ENCODE measurements at regions not wholly inside any gene's neighbourhood (a gene's known extent, or its start where the extent isn't known, plus 50 kb on each side); places are given as distances from the start of the nearest gene placed in this dataset.

GRCh38 chr6:117200067-117200466 is 65.3 kb upstream of the VGLL2 start:
- no peaks in the 10 kb centered on the region for H3K36me3 ChIP-seq (ENCODE audit: control insufficient read depth in 4 of 4, insufficient read depth in 3 of 4, low read depth in 1 of 4, low read length in 3 of 4)
- no peaks in the 10 kb centered on the region for H3K4me1 ChIP-seq (ENCODE audit: control insufficient read depth in 4 of 4, insufficient read depth in 4 of 4, low read length in 3 of 4)
- H3K4me3 ChIP-seq (ENCODE audit: low read depth in 1 of 3, low read length in 3 of 3), result no peak overlapping the region
- H3K27ac ChIP-seq (ENCODE audit: low read depth in 1 of 2, low read length in 2 of 2), result no peak overlapping the region
- WGBS, result 84% methylated on average over 2 of the region's 2 CpGs
- no peak for DNase-seq (ENCODE audit: low spot score)
- no peak overlapping the region for H3K9ac ChIP-seq (ENCODE audit: low read depth in 1 of 2, low read length in 2 of 2)
- H3K27me3 ChIP-seq (ENCODE audit: control insufficient read depth in 4 of 4, insufficient read depth in 4 of 4, low read length in 3 of 4), result peaks cover 0 to 4% (median 0%) of the 10 kb centered on the region in 4 donors
- no peaks in the 10 kb centered on the region for H3K9me3 ChIP-seq (ENCODE audit: control insufficient read depth in 4 of 4, low read length in 3 of 4)
- TF ChIP-seq YY1 (IDR thresholded peaks at IDR 0.05) (no peak), HNF4G (IDR thresholded peaks at IDR 0.05) (no peak), CTCF (IDR thresholded peaks at IDR 0.05; ENCODE audit: low read depth, low read length, missing input control) (no peak), HNF4A (conservative IDR thresholded peaks at IDR 0.05) (no peak), RAD21 (IDR thresholded peaks at IDR 0.05) (no peak), ZBTB33 (IDR thresholded peaks at IDR 0.05) (no peak), GABPA (IDR thresholded peaks at IDR 0.05 in 1 of 2, conservative IDR thresholded peaks at IDR 0.05 in 1 of 2) (no peak), FOXA1 (IDR thresholded peaks at IDR 0.05) (no peak), ATF3 (IDR thresholded peaks at IDR 0.05) (no peak), JUND (IDR thresholded peaks at IDR 0.05) (no peak), MAX (IDR thresholded peaks at IDR 0.05) (no peak), NR2F2 (IDR thresholded peaks at IDR 0.05) (no peak), REST (IDR thresholded peaks at IDR 0.05) (no peak), TAF1 (conservative IDR thresholded peaks at IDR 0.05) (no peak), SP1 (IDR thresholded peaks at IDR 0.05) (no peak), RXRA (IDR thresholded peaks at IDR 0.05) (no peak), FOXA2 (IDR thresholded peaks at IDR 0.05) (no peak), EGR1 (IDR thresholded peaks at IDR 0.05; ENCODE audit: low read depth in 2 of 2) (no peak)
